ENCODE measurements at regions not wholly inside any gene's neighbourhood (a gene's known extent, or its start where the extent isn't known, plus 50 kb on each side); places are given as distances from the start of the nearest gene placed in this dataset.
"Not testable (repeated sequence)": the region's sequence is repeated elsewhere in the genome, so short reads cannot be mapped to it uniquely, and the experiment has no call there.

DNA sequence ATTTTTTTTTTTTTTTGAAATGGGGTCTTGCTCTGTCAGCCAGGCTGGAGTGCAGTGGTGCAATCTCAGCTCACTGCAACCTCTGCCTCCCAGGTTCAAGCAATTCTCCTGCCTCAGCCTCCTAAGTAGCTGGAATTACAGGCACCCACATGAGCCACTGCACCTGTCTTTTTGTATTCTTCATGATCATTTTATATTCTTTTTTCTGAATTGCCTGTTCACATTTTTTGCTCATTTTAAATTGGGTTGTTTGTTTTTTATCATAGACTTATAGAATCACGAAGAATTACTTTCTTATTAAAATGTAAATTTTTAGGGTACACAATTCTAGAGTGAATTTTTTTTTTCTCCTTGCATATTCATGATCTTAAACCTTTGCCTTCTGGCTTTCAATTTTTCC is 149.4 kb upstream of the FAT1 start:
- TF ChIP-seq, protein P1, sequence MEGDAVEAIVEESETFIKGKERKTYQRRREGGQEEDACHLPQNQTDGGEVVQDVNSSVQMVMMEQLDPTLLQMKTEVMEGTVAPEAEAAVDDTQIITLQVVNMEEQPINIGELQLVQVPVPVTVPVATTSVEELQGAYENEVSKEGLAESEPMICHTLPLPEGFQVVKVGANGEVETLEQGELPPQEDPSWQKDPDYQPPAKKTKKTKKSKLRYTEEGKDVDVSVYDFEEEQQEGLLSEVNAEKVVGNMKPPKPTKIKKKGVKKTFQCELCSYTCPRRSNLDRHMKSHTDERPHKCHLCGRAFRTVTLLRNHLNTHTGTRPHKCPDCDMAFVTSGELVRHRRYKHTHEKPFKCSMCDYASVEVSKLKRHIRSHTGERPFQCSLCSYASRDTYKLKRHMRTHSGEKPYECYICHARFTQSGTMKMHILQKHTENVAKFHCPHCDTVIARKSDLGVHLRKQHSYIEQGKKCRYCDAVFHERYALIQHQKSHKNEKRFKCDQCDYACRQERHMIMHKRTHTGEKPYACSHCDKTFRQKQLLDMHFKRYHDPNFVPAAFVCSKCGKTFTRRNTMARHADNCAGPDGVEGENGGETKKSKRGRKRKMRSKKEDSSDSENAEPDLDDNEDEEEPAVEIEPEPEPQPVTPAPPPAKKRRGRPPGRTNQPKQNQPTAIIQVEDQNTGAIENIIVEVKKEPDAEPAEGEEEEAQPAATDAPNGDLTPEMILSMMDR (optimal IDR thresholded peaks at IDR 0.05 in 1 of 3, IDR thresholded peaks at IDR 0.05 in 1 of 3, conservative IDR thresholded peaks at IDR 0.05 in 1 of 3; ENCODE audit: extremely low read depth in 1 of 3, insufficient read depth in 2 of 3, low read length in 3 of 3), result not testable (repeated sequence)
- TF ChIP-seq EZH2 (IDR thresholded peaks at IDR 0.05; ENCODE audit: low read length), result not testable (repeated sequence)
